GM12878 (cell line): ENCODE measurements at regions not wholly inside any gene's neighbourhood (a gene's known extent, or its start where the extent isn't known, plus 50 kb on each side); places are given as distances from the start of the nearest gene placed in this dataset.
"Not testable (repeated sequence)": the region's sequence is repeated elsewhere in the genome, so short reads cannot be mapped to it uniquely, and the experiment has no call there.

Experiments used
- ATAC-seq: fragments of 200-7000 bp; cut with Tn5 transposase; 3 replicates; pipeline ENCODE4 v1.9.1; 2020; ENCODE audit warnings: mild to moderate bottlenecking, moderate library complexity
- BruUV-seq: library from RNA; stranded (reverse); fragments of 400-500 nt; replicated peaks from 2 replicates; lab custom pipeline; 2021; lab: Mats Ljungman, UMichigan
- CTCF ChIA-PET: fragments of 300-600 bp; sonication (Branson Sonifier 250); formaldehyde crosslinking; extraction: SDS; loops from one replicate; lab custom pipeline; 2021; ENCODE audit warnings: inconsistent platforms; lab: Yijun Ruan, JAX
- POLR2A ChIA-PET: fragments of 350-600 bp; formaldehyde crosslinking; extraction: SDS; loops from one replicate; lab custom pipeline; 2021; ENCODE audit warnings: inconsistent platforms; lab: Charles Lee
- RAD21 ChIA-PET: fragments of 300-600 bp; sonication (Branson Sonifier 250); formaldehyde crosslinking; loops from one replicate; lab custom pipeline; 2023; ENCODE audit warnings: antibody characterized with exemption; ENCODE audit not compliant: unreplicated experiment; lab: Charles Lee
- SMC1A ChIA-PET: fragments of 300-600 bp; sonication (Branson Sonifier 250); formaldehyde crosslinking; loops from one replicate; lab custom pipeline; 2023; ENCODE audit not compliant: unreplicated experiment, uncharacterized antibody; lab: Charles Lee
- DNase-seq: peaks from one replicate; pipeline ENCODE4 v3.0.0-alpha.2; 2011; ENCODE audit warnings: low read depth, low spot score
- FAIRE-seq: peaks from 3 replicates; lab custom pipeline; 2011; peaks lifted over from hg19 to GRCh38; lab: Jason Lieb, UNC
- H2AFZ ChIP-seq: 2 replicates; pipeline ENCODE4 v1.6.0; 2011; ENCODE audit warnings: low read depth, low read length, control low read depth; ENCODE audit not compliant: control insufficient read depth
- H3K27ac ChIP-seq: 2 replicates; pipeline ENCODE4 v1.5.1; 2011; ENCODE audit warnings: control low read depth; ENCODE audit not compliant: control insufficient read depth, insufficient read depth
- H3K27me3 ChIP-seq, 2 experiments: replicated peaks in 1 of 2; 2 replicates each; pipeline versions ENCODE4 v1.6.0 to v1.6.1; 2011; ENCODE audit warnings: low read length in 1 of 2; ENCODE audit not compliant: control insufficient read depth in 2 of 2, insufficient read depth in 2 of 2
- H3K36me3 ChIP-seq, 2 experiments: 2 replicates each; pipeline ENCODE4 v1.5.1; 2011; ENCODE audit warnings: low read length in 1 of 2; ENCODE audit not compliant: control insufficient read depth in 2 of 2, insufficient read depth in 2 of 2
- H3K4me1 ChIP-seq: 2 replicates; pipeline ENCODE4 v1.6.1; 2011; ENCODE audit warnings: mild to moderate bottlenecking, low read length, moderate library complexity, mixed read lengths; ENCODE audit not compliant: control insufficient read depth, insufficient read depth
- H3K4me2 ChIP-seq: 2 replicates; pipeline ENCODE4 v1.6.0; 2011; ENCODE audit warnings: control low read depth; ENCODE audit not compliant: control insufficient read depth, insufficient read depth
- H3K4me3 ChIP-seq: fragments of 200-600 bp; sonication (generic); 2 replicates; pipeline ENCODE4 v1.5.1; 2016
- H3K79me2 ChIP-seq: 2 replicates; pipeline ENCODE4 v1.6.0; 2011; ENCODE audit warnings: low read length; ENCODE audit not compliant: control insufficient read depth, insufficient read depth
- H3K9ac ChIP-seq: 2 replicates; pipeline ENCODE4 v1.8.0; 2011; ENCODE audit warnings: low read length, control low read depth, mixed read lengths; ENCODE audit not compliant: control insufficient read depth, insufficient read depth
- H3K9me3 ChIP-seq: replicated peaks from 3 replicates; pipeline ENCODE4 v1.5.1; 2011; ENCODE audit warnings: mild to moderate bottlenecking, low read length; ENCODE audit not compliant: control insufficient read depth, insufficient read depth
- H4K20me1 ChIP-seq: 2 replicates; pipeline ENCODE4 v1.6.0; 2011; ENCODE audit not compliant: control insufficient read depth, insufficient read depth
- NR2C1 ChIP-seq: fragments of 450-650 bp; IDR thresholded peaks from 2 replicates; pipeline ENCODE4 v1.6.1; 2017; ENCODE audit warnings: antibody characterized with exemption, mild to moderate bottlenecking, moderate library complexity
- NR2F1 ChIP-seq: fragments of 450-650 bp; conservative IDR thresholded peaks from 2 replicates; pipeline ENCODE4 v1.6.1; 2017; ENCODE audit warnings: mild to moderate bottlenecking
- PKNOX1 ChIP-seq: fragments of 450-650 bp; IDR thresholded peaks from 2 replicates; pipeline ENCODE4 v1.6.1; 2016; ENCODE audit warnings: mild to moderate bottlenecking
- SIN3A ChIP-seq: IDR thresholded peaks from 2 replicates; pipeline ENCODE4 v1.6.1; 2012; ENCODE audit warnings: low read depth, low read length, improper control_type of control experiment
- ZNF687 ChIP-seq: fragments of 450-650 bp; IDR thresholded peaks from 2 replicates; pipeline ENCODE4 v1.6.1; 2017; ENCODE audit warnings: mild to moderate bottlenecking, moderate library complexity
- WGBS: methylation state at CpG from one replicate; pipeline ENCODE4 v1.1.6; 2016; ENCODE audit warnings: low lambda C conversion rate; ENCODE audit not compliant: insufficient replicate concordance, insufficient coverage; ENCODE audit errors: missing lambda C conversion rate; 5-methylcytosine and 5-hydroxymethylcytosine counted together
- in situ Hi-C: fragments of 300-500 bp; cut with MboI; formaldehyde crosslinking; loops from 9 replicates; pipeline ENCODE4 v1.14.3; 2018; ENCODE audit warnings: mixed read lengths
- intact Hi-C: fragments of 100-400 bp; cut with micrococcal nuclease; formaldehyde crosslinking; loops from one replicate; pipeline ENCODE4 v1.14.2; 2022; ENCODE audit not compliant: unreplicated experiment
- TF ChIP-seq, protein P1 (sequence below): IDR thresholded peaks from 2 replicates; pipeline ENCODE4 v1.6.1; 2012; ENCODE audit warnings: low read depth, low read length, improper control_type of control experiment
- TF ChIP-seq, protein P2 (sequence below): fragments of 450-650 bp; IDR thresholded peaks from 2 replicates; pipeline ENCODE4 v1.6.1; 2016; ENCODE audit warnings: mild to moderate bottlenecking

- Histone ChIP-seq H2AFZ (no peak overlapping the region), H3K79me2 (no peaks in the 10 kb centered on the region), H3K9ac (no peak overlapping the region), H3K36me3 (no peaks in the 10 kb centered on the region), H3K27ac (no peak overlapping the region), H4K20me1 (no peaks in the 10 kb centered on the region), H3K4me3 (no peak overlapping the region), H3K9me3 (no peaks in the 10 kb centered on the region), H3K27me3 (no peaks in the 10 kb centered on the region), H3K4me2 (no peak overlapping the region; the same call in 1 of the 2 replicates), H3K4me1 (no peaks in the 10 kb centered on the region)
- in situ Hi-C loops (no loop called here), intact Hi-C loops (no loop called here)
- SMC1A ChIA-PET = no interaction called here
- POLR2A ChIA-PET = no interaction called here
- FAIRE-seq = no peak
- no TSS peak for BruUV-seq
- WGBS = 65% methylated on average over 2 of the region's 2 CpGs
- ATAC-seq = no peak
- RAD21 ChIA-PET = no interaction called here
- TF ChIP-seq SIN3A = no peak
- TF ChIP-seq, protein P1, sequence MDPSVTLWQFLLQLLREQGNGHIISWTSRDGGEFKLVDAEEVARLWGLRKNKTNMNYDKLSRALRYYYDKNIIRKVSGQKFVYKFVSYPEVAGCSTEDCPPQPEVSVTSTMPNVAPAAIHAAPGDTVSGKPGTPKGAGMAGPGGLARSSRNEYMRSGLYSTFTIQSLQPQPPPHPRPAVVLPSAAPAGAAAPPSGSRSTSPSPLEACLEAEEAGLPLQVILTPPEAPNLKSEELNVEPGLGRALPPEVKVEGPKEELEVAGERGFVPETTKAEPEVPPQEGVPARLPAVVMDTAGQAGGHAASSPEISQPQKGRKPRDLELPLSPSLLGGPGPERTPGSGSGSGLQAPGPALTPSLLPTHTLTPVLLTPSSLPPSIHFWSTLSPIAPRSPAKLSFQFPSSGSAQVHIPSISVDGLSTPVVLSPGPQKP = no peak
- CTCF ChIA-PET = interaction anchor here (0.7 kb wide), 1 partner anchor 132 kb away, joined by 3 read pairs; no protein-coding TSS in a partner anchor
- no peak for DNase-seq
Measured at GRCh38 chrX:136936183-136936549, 55.6 kb upstream of the RBMX start.

GRCh38 chrX:136935533-136936182 lies 55.1 kb upstream of the RBMX start:
- RAD21 ChIA-PET, FAIRE-seq, CTCF ChIA-PET, H3K27me3 ChIP-seq, H3K4me1 ChIP-seq, DNase-seq, H3K4me3 ChIP-seq, POLR2A ChIA-PET, H3K79me2 ChIP-seq, in situ Hi-C loops, H3K9me3 ChIP-seq, H4K20me1 ChIP-seq, BruUV-seq, H3K36me3 ChIP-seq, intact Hi-C loops, H3K9ac ChIP-seq, SMC1A ChIA-PET: not testable (repeated sequence)
- Histone ChIP-seq H2AFZ (peak overlapping the region; percentile 8; the same call in 1 of the 2 replicates), H3K27ac (0 out of 2 replicates have a peak overlapping the region, but pooled peaks have one; percentile 44), H3K4me2 (peak overlapping the region; percentile 33)
- peak; percentile 48; the same call in 2 of the 3 replicates for ATAC-seq
- 53% methylated on average over 16 of the region's 16 CpGs for WGBS
- TF ChIP-seq, protein P2, sequence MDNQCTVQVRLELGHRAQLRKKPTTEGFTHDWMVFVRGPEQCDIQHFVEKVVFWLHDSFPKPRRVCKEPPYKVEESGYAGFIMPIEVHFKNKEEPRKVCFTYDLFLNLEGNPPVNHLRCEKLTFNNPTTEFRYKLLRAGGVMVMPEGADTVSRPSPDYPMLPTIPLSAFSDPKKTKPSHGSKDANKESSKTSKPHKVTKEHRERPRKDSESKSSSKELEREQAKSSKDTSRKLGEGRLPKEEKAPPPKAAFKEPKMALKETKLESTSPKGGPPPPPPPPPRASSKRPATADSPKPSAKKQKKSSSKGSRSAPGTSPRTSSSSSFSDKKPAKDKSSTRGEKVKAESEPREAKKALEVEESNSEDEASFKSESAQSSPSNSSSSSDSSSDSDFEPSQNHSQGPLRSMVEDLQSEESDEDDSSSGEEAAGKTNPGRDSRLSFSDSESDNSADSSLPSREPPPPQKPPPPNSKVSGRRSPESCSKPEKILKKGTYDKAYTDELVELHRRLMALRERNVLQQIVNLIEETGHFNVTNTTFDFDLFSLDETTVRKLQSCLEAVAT = peak; percentile 74; the same call in 1 of the 2 replicates
- peak; percentile 21; the same call in 1 of the 2 replicates for TF ChIP-seq NR2C1
- TF ChIP-seq NR2F1 = peak; percentile 54; the same call in 1 of the 2 replicates
- TF ChIP-seq ZNF687 = 0 out of 2 replicates have a peak, but pooled peaks have one; percentile 7
- peak; percentile 49; the same call in 1 of the 2 replicates for TF ChIP-seq PKNOX1
